ENCODE measurements at regions not wholly inside any gene's neighbourhood (a gene's known extent, or its start where the extent isn't known, plus 50 kb on each side); places are given as distances from the start of the nearest gene placed in this dataset.

- Histone ChIP-seq H3F3A (ENCODE audit: insufficient read depth, low read length) (no peaks in the 10 kb centered on the region), H2AFZ (ENCODE audit: low read length) (no peak overlapping the region), H3K9ac (ENCODE audit: low read length) (no peak overlapping the region), H3K27me3 (replicated peaks; ENCODE audit: insufficient read depth, low read length) (no peaks in the 10 kb centered on the region), H3K36me3 (replicated peaks; ENCODE audit: insufficient read depth, low read length) (no peaks in the 10 kb centered on the region), H4K20me1 (ENCODE audit: insufficient read depth, low read length) (no peaks in the 10 kb centered on the region), H3K4me2 (ENCODE audit: low read depth, low read length) (no peak overlapping the region), H3K4me3 (ENCODE audit: low read length) (no peak overlapping the region), H3K27ac (ENCODE audit: low read length) (no peak overlapping the region), H3K9me2 (replicated peaks; ENCODE audit: insufficient read depth, low read length) (no peaks in the 10 kb centered on the region), H3K9me3 (replicated peaks; ENCODE audit: insufficient read depth, low read length) (no peaks in the 10 kb centered on the region), H3K4me1 (ENCODE audit: low read length) (no peaks in the 10 kb centered on the region), H3K79me2 (ENCODE audit: low read length) (no peaks in the 10 kb centered on the region)
- DNase-seq, result no peak
- no peak for TF ChIP-seq EZH2phosphoT487 (IDR thresholded peaks at IDR 0.05; ENCODE audit: low read length)
- TF ChIP-seq CTCF (IDR thresholded peaks at IDR 0.05; ENCODE audit: low read length), result no peak
- no peak for TF ChIP-seq EZH2 (optimal IDR thresholded peaks at IDR 0.05; ENCODE audit: low read depth, low read length)
Measured at GRCh38 chr2:58553522-58553921, 312.4 kb upstream of the FANCL start.

GRCh38 chr2:58545300-58546280, 304.5 kb upstream of the FANCL start:
- no peaks in the 10 kb centered on the region for H3F3A ChIP-seq (ENCODE audit: insufficient read depth, low read length)
- no peak overlapping the region for H3K4me3 ChIP-seq (ENCODE audit: low read length)
- no peak overlapping the region for H3K9ac ChIP-seq (ENCODE audit: low read length)
- H3K4me1 ChIP-seq (ENCODE audit: low read length), result no peaks in the 10 kb centered on the region
- H3K9me3 ChIP-seq (replicated peaks; ENCODE audit: insufficient read depth, low read length), result no peaks in the 10 kb centered on the region
- no peak overlapping the region for H3K27ac ChIP-seq (ENCODE audit: low read length)
- H2AFZ ChIP-seq (ENCODE audit: low read length), result no peak overlapping the region
- H4K20me1 ChIP-seq (ENCODE audit: insufficient read depth, low read length), result no peaks in the 10 kb centered on the region
- no peak for DNase-seq
- TF ChIP-seq EZH2phosphoT487 (IDR thresholded peaks at IDR 0.05; ENCODE audit: low read length) (no peak), EZH2 (optimal IDR thresholded peaks at IDR 0.05; ENCODE audit: low read depth, low read length) (no peak), CTCF (IDR thresholded peaks at IDR 0.05; ENCODE audit: low read length) (no peak)
- H3K79me2 ChIP-seq (ENCODE audit: low read length), result no peaks in the 10 kb centered on the region
- no peaks in the 10 kb centered on the region for H3K9me2 ChIP-seq (replicated peaks; ENCODE audit: insufficient read depth, low read length)
- no peak overlapping the region for H3K4me2 ChIP-seq (ENCODE audit: low read depth, low read length)
- no peaks in the 10 kb centered on the region for H3K27me3 ChIP-seq (replicated peaks; ENCODE audit: insufficient read depth, low read length)
- H3K36me3 ChIP-seq (replicated peaks; ENCODE audit: insufficient read depth, low read length), result no peaks in the 10 kb centered on the region

GRCh38 chr2:58543442-58543841, 302.3 kb upstream of the FANCL start:
- no peak for DNase-seq

More at GRCh38 chr2:58543442-58543841, 302.3 kb upstream of the FANCL start:
- Histone ChIP-seq H3K79me2 (ENCODE audit: low read length) (no peaks in the 10 kb centered on the region), H3K9me3 (replicated peaks; ENCODE audit: insufficient read depth, low read length) (no peaks in the 10 kb centered on the region), H3K27me3 (replicated peaks; ENCODE audit: insufficient read depth, low read length) (no peaks in the 10 kb centered on the region), H2AFZ (ENCODE audit: low read length) (no peak overlapping the region), H3F3A (ENCODE audit: insufficient read depth, low read length) (no peaks in the 10 kb centered on the region), H3K4me3 (ENCODE audit: low read length) (no peak overlapping the region), H3K27ac (ENCODE audit: low read length) (no peak overlapping the region), H3K9ac (ENCODE audit: low read length) (no peak overlapping the region), H3K9me2 (replicated peaks; ENCODE audit: insufficient read depth, low read length) (no peaks in the 10 kb centered on the region), H3K4me1 (ENCODE audit: low read length) (no peaks in the 10 kb centered on the region), H3K4me2 (ENCODE audit: low read depth, low read length) (no peak overlapping the region), H4K20me1 (ENCODE audit: insufficient read depth, low read length) (no peaks in the 10 kb centered on the region), H3K36me3 (replicated peaks; ENCODE audit: insufficient read depth, low read length) (no peaks in the 10 kb centered on the region)
- TF ChIP-seq EZH2phosphoT487 (IDR thresholded peaks at IDR 0.05; ENCODE audit: low read length) (no peak), CTCF (IDR thresholded peaks at IDR 0.05; ENCODE audit: low read length) (no peak), EZH2 (optimal IDR thresholded peaks at IDR 0.05; ENCODE audit: low read depth, low read length) (no peak)

Measured in MM.1S (cell line).